NCI-H460 (cell line): ENCODE measurements at regions not wholly inside any gene's neighbourhood (a gene's known extent, or its start where the extent isn't known, plus 50 kb on each side); places are given as distances from the start of the nearest gene placed in this dataset.

ENCODE experiments used
- DNase-seq: peaks from one replicate; pipeline ENCODE4 v3.0.0-alpha.2; 2016; ENCODE audit warnings: low read depth; ENCODE audit errors: extremely low read depth

DNA sequence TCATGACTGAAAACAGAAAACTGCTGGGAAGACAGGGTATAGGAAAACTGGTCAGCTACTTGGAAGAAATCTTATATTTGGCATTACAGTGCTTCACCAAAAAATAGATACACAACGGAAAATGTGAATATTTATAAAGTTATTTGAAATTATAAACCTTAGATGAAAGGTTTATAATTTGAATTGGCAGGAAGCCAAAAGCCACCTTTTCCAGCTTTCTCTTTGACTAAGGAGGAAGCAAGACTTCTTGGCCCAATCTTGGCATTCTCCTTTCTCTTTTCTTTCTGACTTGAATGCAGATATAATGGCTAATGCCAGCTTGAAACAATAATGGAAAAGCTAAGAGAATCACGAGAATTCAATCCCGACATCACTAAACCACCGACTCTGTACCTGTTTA is 196.5 kb upstream of the PIK3C3 start:
- no peak for DNase-seq

DNA sequence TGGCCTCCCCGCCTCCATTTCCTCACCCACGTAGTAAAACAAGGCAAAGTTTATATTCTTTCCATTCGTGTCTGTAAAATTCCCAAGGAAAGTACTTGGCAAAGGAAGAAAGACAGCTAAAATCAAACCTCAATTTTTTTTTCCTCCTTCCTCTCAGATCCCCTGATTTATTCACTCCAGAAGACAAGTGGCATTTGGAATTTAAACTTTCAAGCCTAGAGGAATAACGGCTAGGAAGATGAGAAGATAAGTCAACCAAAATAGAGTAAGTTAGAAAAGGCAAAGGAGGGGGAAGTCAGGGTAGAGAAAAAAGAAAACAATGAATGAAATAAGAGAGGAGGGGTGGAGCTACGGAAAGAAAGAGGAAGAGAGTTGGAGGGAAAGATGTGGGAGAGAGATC is 198.9 kb upstream of the PIK3C3 start:
- DNase-seq = no peak

DNA sequence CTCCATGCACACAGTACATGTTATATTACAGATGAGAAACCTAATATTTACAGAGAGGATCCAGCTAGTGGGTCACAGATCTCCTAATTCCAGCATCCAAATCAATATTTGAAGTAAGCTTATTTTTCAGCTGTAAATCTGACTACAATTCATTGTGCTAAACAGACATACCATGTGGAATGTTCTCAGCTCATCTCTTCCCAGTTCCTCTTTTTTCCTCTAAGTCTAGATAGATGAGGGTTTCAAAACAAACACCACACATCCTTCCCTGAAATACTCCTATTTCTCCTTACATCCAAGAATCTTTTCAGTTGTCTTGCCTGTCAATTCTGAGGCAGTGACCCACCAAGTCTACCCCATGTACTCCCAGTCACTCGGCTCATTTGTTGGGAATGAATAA is 200.7 kb upstream of the PIK3C3 start:
- no peak for DNase-seq

DNA sequence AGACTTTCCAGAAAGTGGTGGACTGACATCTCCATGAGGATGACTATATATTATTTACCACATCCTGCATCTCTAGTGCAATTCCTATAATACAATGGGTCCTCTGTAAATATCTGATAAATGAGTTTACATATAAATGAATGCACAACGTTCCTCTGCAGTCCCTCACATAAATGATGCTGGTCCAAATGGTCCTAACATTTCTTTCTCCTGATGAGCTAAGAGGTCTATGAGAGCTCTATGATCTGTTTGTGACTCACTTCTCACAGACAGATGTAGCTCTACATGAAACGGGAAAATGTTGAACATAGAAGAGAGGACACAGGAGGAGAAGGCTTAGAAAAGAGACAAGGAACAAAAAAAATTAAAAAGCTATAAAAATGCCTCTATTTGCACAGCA is 201.2 kb upstream of the PIK3C3 start:
- DNase-seq = no peak

DNA sequence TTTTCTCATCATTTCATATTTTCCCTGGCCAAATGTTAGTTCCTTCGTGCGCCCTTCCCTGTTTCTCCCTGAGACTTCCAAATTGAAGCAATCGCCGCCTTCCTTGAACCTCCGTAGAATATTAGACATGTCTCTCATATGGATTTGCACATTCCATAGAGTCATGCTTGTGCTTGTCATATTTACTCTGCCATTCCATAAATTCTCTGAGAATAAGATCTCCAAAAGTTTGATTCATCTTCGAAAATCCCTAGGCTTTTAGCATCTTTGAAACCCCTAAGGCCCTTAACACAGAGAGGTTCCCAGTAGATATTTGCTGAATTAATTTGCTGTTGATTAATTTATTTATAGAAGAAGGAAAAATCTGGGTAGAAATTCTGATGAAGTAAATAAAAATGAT is 202.2 kb upstream of the PIK3C3 start:
- no peak for DNase-seq

- DNase-seq = no peak
These were observed 203.4 kb upstream of the PIK3C3 start for GRCh38 chr18:41751652-41752051.

- no peak for DNase-seq
These were observed 203.9 kb upstream of the PIK3C3 start for GRCh38 chr18:41751161-41751560.

DNA sequence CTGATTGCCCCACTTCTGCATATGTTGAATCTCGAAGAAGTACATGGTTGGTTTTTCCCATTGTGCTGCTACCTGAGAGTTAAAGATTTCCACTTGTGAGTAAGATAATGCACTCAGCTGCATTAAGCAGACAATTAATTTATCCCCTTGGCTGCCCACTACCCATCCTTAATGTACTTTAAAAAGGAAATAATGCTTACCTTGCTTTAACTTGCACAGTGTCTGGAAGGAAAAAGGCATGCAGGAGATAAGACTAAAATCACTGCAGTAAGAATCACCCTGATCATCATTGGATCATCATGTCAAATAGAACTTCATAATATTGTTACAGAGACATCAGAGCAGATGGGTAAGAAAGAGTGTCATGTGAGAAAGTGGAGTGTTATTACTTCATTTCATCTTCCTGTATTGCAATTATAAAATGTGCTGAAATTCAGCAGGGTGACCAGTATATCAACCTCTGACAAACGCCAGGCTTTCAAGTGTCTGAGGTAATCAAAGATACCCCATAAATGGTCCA is 207.3 kb upstream of the PIK3C3 start:
- no peak for DNase-seq

DNA sequence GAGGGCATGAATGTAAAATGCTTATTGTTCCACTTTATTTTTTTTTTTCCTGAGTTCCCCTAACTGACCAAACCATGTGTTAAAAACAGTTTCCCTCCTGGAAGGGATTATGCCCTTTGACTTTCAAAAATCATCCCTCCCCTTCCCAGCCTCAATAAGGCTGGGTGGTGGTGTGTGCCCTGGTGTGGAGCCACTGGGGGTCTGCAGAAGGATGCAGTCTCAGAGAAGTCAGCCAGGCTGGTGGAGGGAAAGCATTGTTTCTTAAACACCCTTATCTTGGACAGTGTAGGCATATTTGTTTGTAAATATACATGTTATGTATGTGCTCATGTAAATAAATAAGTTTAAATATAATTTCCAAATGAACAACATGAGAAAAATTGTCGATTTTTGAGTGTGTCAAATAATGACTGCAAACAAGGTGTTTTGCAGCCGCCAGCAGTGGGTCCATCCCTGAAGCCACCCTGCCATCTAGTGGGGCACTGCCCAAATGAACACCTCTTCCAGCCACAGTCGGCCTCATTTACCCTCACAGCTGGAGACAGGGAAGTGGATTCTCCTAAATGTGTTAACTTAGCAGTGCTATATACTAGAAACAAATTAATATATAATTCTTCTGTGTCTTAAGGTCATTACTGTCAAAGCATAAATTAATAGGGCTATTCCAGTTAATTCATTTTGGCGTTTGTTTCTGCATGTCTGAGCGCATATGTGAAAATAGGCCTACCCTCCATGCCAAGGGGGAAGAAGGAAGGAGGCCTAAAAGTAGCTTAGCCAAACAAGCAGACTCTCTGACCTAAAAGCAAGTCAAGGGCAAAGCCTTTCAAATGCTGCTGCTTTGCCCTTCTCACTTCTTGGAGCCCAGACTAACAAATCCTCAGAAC is 209.6 kb upstream of the PIK3C3 start:
- peak; percentile 53 for DNase-seq

- no peak for DNase-seq
These were observed 210.5 kb upstream of the PIK3C3 start for GRCh38 chr18:41744421-41745030.

DNA sequence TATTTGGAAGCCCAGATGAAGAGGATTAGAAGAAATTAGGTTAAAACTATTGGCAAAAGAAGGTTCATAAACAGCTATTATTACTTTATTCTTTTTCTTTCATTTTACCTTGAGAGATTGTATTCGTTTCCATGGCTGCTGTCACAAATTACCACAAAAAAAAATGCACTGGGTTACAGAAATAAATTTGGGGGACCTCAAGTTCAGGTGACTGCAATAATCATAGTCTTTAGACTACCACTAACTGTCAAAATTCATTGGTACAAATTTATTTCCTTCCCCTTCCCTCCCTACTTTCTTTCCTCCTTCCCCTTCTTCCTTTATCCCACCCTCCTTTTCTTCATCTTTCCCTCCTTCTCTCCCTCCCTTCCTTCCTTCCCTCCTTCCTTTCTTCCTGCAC is 217.8 kb upstream of the PIK3C3 start:
- DNase-seq = no peak

DNA sequence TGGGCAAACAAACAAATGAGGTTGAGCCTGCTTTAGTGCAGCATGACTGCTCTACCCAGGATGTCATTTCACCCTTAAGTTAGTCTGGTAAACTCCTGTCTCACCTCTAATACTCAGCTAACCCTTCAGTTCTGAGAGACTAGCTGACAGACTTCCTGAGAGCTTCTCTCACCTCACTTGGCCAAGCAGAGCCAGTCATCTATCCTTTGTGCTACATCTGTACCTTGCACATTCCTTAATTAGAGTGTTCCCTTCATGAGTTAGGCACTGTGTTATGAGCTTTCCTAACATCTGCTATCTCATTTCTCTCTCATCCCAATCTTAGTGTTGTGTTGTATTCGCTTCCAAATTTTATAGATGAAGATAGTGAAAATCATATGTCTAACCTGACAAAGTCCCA is 220.1 kb upstream of the PIK3C3 start:
- DNase-seq = no peak

- DNase-seq = no peak
These were observed 222.7 kb upstream of the PIK3C3 start for GRCh38 chr18:41732356-41732755.

DNA sequence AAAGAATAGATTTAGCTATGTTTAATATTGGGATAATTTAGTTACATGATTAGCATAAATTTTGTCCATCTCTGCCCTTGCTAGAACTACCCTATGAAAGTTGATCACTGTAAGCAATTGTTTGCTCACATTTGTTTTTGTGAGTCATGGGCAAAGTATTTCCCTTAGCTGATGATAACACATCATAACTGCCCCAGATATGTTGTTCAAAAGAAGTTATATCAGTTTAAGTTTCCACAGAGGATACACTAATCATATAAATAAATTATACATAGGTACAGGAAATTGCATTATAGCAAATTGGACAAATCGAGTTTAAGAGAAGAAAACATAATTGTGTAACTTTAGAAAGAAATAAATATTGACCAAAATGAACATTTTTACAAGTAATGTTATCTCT is 223.2 kb upstream of the PIK3C3 start:
- peak; percentile 40 for DNase-seq

DNA sequence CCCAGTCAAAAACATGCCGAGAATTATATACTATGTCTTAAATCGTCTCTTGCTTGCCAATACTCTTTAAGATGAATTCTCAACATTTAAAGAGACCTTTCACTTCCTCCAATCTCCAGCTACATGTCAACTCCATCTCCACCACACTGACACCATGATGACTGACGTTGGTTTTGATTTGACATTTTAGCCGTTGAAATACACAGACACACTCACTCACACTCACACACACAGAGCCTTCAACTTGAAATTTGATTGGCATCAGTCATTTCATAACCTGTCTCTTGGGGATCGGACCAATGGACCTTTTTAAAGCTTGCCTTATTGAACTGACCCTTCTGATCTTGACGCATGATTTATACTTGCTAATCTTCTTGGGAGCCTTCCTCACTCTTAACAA is 230.8 kb upstream of the PIK3C3 start:
- DNase-seq = no peak

DNA sequence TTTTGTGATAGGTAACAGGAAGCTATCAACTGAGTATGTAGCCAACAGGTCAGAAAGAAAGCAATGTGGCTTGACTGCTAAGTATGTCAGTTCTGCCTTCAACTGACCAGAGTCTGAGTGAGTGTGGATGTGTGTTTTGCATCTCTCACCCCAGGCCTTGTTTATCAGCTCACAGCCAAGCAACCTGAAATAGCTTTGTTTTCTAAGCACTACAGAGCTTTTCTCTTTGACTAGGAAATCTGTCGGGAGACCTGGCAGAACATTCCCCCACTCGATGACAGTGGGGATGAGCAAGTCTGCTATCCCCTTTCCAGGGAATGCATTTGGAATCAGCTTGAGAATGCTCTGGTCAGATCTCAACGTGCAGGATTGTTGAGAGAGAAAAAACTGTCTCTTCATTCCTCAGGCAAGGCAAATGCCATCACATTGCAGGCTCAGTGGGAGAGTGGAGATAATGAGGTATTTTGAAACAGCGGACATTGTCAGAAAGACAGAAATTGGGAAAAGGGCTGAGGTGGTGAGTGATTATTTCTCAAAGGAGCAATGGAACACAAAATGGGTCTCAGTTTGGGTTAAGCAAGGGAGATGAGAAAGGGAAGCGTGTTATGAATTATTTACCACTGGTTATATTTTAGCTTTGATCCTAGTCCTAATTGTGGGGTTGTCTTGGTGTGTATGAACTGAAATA is 233.8 kb upstream of the PIK3C3 start:
- DNase-seq = no peak

DNA sequence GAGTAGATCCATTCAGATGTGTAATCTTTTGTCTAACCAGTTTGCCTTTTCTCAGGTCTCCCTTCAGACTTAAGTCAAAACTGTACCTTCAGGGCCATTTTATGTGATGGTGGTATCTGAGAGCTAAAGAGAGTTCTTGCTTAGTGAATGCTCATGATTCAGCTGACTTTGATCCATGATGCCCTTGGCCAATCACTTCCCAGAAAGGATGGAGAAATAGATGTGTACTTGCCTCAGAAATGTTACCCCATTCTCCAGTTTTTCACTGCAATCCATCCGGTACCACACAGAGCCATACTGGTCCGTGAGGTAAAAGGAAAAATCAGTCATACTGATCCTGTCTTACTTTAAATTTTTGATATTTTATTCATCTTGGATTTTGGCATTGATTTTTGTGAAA is 234.8 kb upstream of the PIK3C3 start:
- no peak for DNase-seq

DNA sequence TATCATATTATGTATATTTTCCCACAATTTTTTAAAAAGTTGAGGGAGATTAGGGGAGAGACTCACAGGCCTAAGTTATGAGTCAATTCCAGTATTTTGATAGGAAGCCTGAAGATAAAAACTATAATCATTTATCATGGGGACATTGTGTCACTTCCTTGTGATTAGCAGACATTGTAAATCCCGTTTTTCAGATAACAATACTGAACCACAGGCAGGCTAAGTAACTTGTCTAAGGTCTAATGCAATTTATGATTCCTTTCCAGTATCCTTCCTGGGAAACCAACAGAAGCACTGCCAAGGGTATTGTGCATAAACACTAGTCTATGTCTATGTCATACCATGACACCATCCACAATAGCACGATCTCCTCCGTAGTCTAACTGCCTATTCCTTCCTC is 235.2 kb upstream of the PIK3C3 start:
- no peak for DNase-seq

DNA sequence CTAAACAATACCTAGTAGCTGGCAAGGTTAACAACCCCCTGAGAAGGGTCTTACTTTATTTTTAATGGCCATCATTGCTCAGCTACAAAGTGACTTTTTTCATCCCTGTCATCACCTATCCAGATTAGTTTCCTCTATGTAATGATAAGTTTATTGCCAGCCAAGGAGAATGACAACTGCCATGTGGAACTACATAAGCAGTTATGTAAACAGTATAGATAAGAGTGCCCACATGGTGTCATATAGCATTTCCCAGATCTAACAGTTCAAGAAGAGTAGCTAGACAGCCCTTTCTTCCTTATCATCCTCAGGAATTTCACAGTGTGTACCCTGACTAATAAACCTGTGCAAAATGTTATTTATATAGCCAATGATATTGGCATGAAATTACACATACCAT is 240.2 kb upstream of the PIK3C3 start:
- no peak for DNase-seq

GRCh38 chr18:41713969-41714825 is 240.8 kb upstream of the PIK3C3 start:
- DNase-seq = no peak

DNA sequence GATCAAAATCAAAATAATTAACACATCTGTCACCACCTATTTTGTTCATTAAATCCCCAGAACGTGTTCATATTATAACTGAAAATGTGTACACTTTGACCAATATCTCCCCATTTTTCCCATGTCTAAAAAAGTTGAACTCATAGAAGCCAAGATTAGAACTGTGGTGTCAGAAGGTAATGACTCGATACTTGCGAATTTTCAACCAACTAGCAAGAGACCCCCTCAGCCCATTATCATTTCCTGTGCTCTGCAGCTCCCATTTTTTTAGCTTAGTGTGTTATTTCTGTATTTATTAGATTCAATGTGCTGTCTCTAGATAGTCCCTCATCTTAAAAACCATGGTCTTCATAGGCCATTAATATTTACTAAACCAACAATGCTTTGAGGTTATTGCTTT is 248.7 kb upstream of the PIK3C3 start:
- DNase-seq = no peak
